ENCODE measurements at regions not wholly inside any gene's neighbourhood (a gene's known extent, or its start where the extent isn't known, plus 50 kb on each side); places are given as distances from the start of the nearest gene placed in this dataset.

DNA sequence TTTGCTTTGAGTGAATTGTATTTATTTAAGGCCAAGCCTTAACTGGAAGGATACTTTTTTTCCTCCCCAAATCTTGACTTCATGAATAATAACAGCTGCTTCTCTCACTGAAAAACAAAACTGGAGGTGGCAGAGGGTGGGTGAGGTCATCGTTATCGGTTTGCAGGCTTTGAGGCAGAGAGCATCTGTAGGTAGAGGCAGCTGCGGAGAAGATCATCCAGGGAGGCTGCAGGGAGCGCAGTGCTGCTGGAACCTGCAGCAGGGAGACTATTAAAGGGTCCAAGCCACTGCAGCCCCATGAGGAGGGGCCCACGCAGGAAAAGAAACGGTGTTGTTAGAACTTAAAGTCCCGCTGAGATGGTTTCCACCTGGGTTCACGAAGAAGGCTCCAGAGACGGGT, 112.1 kb upstream of the SDK1 start:
- TF ChIP-seq, protein P1, sequence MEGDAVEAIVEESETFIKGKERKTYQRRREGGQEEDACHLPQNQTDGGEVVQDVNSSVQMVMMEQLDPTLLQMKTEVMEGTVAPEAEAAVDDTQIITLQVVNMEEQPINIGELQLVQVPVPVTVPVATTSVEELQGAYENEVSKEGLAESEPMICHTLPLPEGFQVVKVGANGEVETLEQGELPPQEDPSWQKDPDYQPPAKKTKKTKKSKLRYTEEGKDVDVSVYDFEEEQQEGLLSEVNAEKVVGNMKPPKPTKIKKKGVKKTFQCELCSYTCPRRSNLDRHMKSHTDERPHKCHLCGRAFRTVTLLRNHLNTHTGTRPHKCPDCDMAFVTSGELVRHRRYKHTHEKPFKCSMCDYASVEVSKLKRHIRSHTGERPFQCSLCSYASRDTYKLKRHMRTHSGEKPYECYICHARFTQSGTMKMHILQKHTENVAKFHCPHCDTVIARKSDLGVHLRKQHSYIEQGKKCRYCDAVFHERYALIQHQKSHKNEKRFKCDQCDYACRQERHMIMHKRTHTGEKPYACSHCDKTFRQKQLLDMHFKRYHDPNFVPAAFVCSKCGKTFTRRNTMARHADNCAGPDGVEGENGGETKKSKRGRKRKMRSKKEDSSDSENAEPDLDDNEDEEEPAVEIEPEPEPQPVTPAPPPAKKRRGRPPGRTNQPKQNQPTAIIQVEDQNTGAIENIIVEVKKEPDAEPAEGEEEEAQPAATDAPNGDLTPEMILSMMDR (IDR thresholded peaks at IDR 0.05; ENCODE audit: low read depth, low read length, poor library complexity, severe bottlenecking): no peak
- TF ChIP-seq EZH2phosphoT487 (IDR thresholded peaks at IDR 0.05; ENCODE audit: borderline replicate concordance, low read length): no peak
